Nephron progenitor cell (in vitro differentiated cells): ENCODE measurements at regions not wholly inside any gene's neighbourhood (a gene's known extent, or its start where the extent isn't known, plus 50 kb on each side); places are given as distances from the start of the nearest gene placed in this dataset.
A peak's percentile ranks its signal among the peaks of the same experiment; 100 is the strongest.

Source experiments
- DNase-seq: peaks from one replicate; pipeline ENCODE4 v3.0.0; 2021
- H3K27ac Mint-ChIP-seq: 2 replicates; pipeline ENCODE4 v1.8.0; 2021; ENCODE audit warnings: mild to moderate bottlenecking, moderate library complexity, mixed read lengths
- H3K27me3 Mint-ChIP-seq: 2 replicates; pipeline ENCODE4 v1.8.0; 2021; ENCODE audit warnings: mild to moderate bottlenecking, low read depth, mixed read lengths; ENCODE audit not compliant: poor library complexity
- H3K36me3 Mint-ChIP-seq: 2 replicates; pipeline ENCODE4 v1.8.0; 2021; ENCODE audit warnings: low read depth, mixed read lengths
- H3K4me1 Mint-ChIP-seq: 2 replicates; pipeline ENCODE4 v1.8.0; 2021; ENCODE audit warnings: mixed read lengths
- H3K4me3 Mint-ChIP-seq: 2 replicates; pipeline ENCODE4 v1.8.0; 2021; ENCODE audit warnings: mild to moderate bottlenecking, moderate library complexity, mixed read lengths
- H3K9me3 Mint-ChIP-seq: 2 replicates; pipeline ENCODE4 v1.8.0; 2021; ENCODE audit warnings: mild to moderate bottlenecking, moderate library complexity, mixed read lengths
- TF ChIP-seq, protein P1 (sequence below): fragments of 200-600 bp; sonication (generic); IDR thresholded peaks from 2 replicates; pipeline ENCODE4 v1.5.0; 2021; ENCODE audit warnings: antibody characterized with exemption

DNA sequence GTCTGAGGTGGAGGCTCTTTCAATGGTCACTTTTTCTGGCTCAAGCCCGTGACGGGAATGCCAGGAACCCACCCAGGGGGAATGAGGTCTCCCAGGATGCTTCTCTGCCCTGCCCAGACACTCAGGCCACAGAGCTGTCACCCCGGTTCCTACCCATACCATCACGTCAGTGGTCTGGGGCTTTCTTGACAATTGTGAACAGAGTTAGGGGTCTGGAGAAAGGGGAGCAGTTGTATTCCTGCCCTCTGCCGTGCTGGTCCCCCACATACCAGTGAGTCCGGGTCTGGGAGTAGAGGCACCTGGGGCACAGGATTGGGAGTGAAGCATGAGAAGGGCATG, 97.2 kb downstream of the B3GNT2 start:
- Mint-ChIP-seq H3K4me3 (no peak overlapping the region), H3K27me3 (no peaks in the 10 kb centered on the region), H3K9me3 (no peaks in the 10 kb centered on the region), H3K36me3 (no peaks in the 10 kb centered on the region), H3K27ac (peak overlapping the region; percentile 64), H3K4me1 (peaks cover 40% of the 10 kb centered on the region)
- DNase-seq, result no peak
- TF ChIP-seq, protein P1, sequence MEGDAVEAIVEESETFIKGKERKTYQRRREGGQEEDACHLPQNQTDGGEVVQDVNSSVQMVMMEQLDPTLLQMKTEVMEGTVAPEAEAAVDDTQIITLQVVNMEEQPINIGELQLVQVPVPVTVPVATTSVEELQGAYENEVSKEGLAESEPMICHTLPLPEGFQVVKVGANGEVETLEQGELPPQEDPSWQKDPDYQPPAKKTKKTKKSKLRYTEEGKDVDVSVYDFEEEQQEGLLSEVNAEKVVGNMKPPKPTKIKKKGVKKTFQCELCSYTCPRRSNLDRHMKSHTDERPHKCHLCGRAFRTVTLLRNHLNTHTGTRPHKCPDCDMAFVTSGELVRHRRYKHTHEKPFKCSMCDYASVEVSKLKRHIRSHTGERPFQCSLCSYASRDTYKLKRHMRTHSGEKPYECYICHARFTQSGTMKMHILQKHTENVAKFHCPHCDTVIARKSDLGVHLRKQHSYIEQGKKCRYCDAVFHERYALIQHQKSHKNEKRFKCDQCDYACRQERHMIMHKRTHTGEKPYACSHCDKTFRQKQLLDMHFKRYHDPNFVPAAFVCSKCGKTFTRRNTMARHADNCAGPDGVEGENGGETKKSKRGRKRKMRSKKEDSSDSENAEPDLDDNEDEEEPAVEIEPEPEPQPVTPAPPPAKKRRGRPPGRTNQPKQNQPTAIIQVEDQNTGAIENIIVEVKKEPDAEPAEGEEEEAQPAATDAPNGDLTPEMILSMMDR, result no peak

DNA sequence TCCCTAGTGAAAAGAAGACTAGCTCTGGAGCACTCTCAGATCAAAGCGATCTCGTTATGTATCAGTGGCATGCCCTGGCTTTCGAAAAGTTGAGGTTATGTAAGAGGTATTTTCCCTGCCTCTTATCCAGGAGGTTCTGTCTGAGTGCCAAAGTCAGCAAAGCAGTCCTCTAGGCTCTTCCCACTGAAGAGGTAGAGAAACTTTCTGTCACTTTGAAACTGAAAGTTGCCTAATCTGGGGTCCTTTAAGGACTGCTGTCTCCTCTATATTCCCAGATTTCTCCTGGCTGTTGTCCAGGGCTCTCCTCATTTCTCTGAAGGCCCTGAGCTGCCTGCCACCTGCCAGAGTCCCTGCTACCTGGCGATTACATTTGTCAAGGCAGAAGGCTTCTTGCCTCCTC, 96.3 kb downstream of the B3GNT2 start:
- H3K27me3 Mint-ChIP-seq, result no peaks in the 10 kb centered on the region
- peaks cover 40% of the 10 kb centered on the region for H3K4me1 Mint-ChIP-seq
- no peak for DNase-seq
- no peak overlapping the region for H3K4me3 Mint-ChIP-seq
- H3K36me3 Mint-ChIP-seq, result no peaks in the 10 kb centered on the region
- peak overlapping the region; percentile 90 for H3K27ac Mint-ChIP-seq
- H3K9me3 Mint-ChIP-seq, result peaks cover 3% of the 10 kb centered on the region
- TF ChIP-seq, protein P1, result no peak

- peaks cover 40% of the 10 kb centered on the region for H3K4me1 Mint-ChIP-seq
- H3K9me3 Mint-ChIP-seq, result peaks cover 4% of the 10 kb centered on the region
- H3K4me3 Mint-ChIP-seq, result no peak overlapping the region
- no peaks in the 10 kb centered on the region for H3K36me3 Mint-ChIP-seq
- no peaks in the 10 kb centered on the region for H3K27me3 Mint-ChIP-seq
- no peak for DNase-seq
- TF ChIP-seq, protein P1, result no peak
- peak overlapping the region; percentile 90 for H3K27ac Mint-ChIP-seq
These were observed 95.7 kb downstream of the B3GNT2 start for GRCh38 chr2:62291517-62292137.

DNA sequence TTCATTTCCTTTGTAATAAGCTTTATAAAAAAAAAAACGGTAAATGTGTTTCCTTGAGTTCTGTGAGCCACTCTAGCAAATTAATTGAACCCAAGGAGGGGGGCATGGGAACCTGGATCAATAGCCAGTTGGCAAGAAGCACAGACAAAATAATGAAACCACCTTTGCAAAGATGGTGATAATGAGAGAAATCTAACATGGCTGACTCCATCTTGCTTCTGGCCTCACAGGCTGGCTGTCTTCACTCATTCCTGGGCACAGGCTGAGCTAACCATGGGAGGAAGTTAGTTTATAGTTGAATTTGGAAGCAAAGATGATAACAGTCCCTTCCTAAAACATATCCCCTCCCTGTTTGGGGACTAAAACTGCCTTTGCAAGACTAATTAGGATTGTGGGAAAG, 95.1 kb downstream of the B3GNT2 start:
- Mint-ChIP-seq H3K36me3 (no peaks in the 10 kb centered on the region), H3K4me3 (no peak overlapping the region), H3K4me1 (peaks cover 38% of the 10 kb centered on the region), H3K27me3 (no peaks in the 10 kb centered on the region), H3K27ac (no peak overlapping the region), H3K9me3 (peaks cover 7% of the 10 kb centered on the region)
- TF ChIP-seq, protein P1, result no peak
- no peak for DNase-seq

- Mint-ChIP-seq H3K9me3 (peaks cover 33% of the 10 kb centered on the region), H3K4me1 (peaks cover 18% of the 10 kb centered on the region), H3K36me3 (peaks cover 5% of the 10 kb centered on the region), H3K27ac (no peak overlapping the region), H3K27me3 (peaks cover 6% of the 10 kb centered on the region), H3K4me3 (no peak overlapping the region)
- DNase-seq, result no peak
- TF ChIP-seq, protein P1, result no peak
These were observed 92.3 kb downstream of the B3GNT2 start for GRCh38 chr2:62287899-62288880.
